ENCODE measurements at regions not wholly inside any gene's neighbourhood (a gene's known extent, or its start where the extent isn't known, plus 50 kb on each side); places are given as distances from the start of the nearest gene placed in this dataset.

DNA sequence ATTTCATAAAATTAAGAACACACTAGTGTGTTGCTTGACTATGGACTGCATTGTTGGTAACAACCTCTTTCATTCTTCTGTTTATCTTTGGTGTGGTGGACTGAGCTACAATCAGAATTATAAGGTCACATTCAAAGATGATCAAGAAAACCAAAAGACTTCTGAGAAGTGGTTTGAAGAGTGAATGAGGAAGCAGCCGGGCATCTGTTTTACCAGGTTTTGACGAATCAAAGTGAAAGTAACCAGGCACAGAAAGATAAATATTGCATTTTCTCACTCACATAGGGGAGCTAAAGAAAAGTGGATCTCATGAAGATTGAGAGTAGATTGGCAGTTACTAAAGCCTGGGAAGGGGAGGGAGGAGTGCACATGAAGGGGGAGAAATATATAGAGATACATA, 589.1 kb downstream of the ZNF608 start:
- Histone ChIP-seq H3K9me3 (ENCODE audit: control insufficient read depth in 4 of 4, low read length in 3 of 4) (peaks cover 0 to 12% (median under 1%) of the 10 kb centered on the region in 4 donors), H3K4me1 (ENCODE audit: control insufficient read depth in 4 of 4, insufficient read depth in 4 of 4, low read length in 3 of 4) (no peaks in the 10 kb centered on the region), H3K27ac (ENCODE audit: low read depth in 1 of 2, low read length in 2 of 2) (no peak overlapping the region), H3K36me3 (ENCODE audit: control insufficient read depth in 4 of 4, insufficient read depth in 3 of 4, low read depth in 1 of 4, low read length in 3 of 4) (no peaks in the 10 kb centered on the region), H3K9ac (ENCODE audit: low read depth in 1 of 2, low read length in 2 of 2) (no peak overlapping the region), H3K4me3 (ENCODE audit: low read depth in 1 of 3, low read length in 3 of 3) (no peak overlapping the region), H3K27me3 (ENCODE audit: control insufficient read depth in 4 of 4, insufficient read depth in 4 of 4, low read length in 3 of 4) (peaks cover 0 to 4% (median 0%) of the 10 kb centered on the region in 4 donors)
- no peak for DNase-seq (ENCODE audit: low spot score)
- WGBS, result 25% methylated on average over 2 of the region's 2 CpGs
- TF ChIP-seq RAD21 (IDR thresholded peaks at IDR 0.05) (no peak), NR2F2 (IDR thresholded peaks at IDR 0.05) (no peak), RXRA (IDR thresholded peaks at IDR 0.05) (no peak), JUND (IDR thresholded peaks at IDR 0.05) (no peak), FOXA1 (IDR thresholded peaks at IDR 0.05) (no peak), HNF4A (conservative IDR thresholded peaks at IDR 0.05) (no peak), SP1 (IDR thresholded peaks at IDR 0.05) (no peak), TAF1 (conservative IDR thresholded peaks at IDR 0.05) (no peak), HNF4G (IDR thresholded peaks at IDR 0.05) (no peak), GABPA (IDR thresholded peaks at IDR 0.05 in 1 of 2, conservative IDR thresholded peaks at IDR 0.05 in 1 of 2) (no peak), EGR1 (IDR thresholded peaks at IDR 0.05; ENCODE audit: low read depth in 2 of 2) (no peak), FOXA2 (IDR thresholded peaks at IDR 0.05) (no peak), YY1 (IDR thresholded peaks at IDR 0.05) (no peak)
- TF ChIP-seq, protein P1, sequence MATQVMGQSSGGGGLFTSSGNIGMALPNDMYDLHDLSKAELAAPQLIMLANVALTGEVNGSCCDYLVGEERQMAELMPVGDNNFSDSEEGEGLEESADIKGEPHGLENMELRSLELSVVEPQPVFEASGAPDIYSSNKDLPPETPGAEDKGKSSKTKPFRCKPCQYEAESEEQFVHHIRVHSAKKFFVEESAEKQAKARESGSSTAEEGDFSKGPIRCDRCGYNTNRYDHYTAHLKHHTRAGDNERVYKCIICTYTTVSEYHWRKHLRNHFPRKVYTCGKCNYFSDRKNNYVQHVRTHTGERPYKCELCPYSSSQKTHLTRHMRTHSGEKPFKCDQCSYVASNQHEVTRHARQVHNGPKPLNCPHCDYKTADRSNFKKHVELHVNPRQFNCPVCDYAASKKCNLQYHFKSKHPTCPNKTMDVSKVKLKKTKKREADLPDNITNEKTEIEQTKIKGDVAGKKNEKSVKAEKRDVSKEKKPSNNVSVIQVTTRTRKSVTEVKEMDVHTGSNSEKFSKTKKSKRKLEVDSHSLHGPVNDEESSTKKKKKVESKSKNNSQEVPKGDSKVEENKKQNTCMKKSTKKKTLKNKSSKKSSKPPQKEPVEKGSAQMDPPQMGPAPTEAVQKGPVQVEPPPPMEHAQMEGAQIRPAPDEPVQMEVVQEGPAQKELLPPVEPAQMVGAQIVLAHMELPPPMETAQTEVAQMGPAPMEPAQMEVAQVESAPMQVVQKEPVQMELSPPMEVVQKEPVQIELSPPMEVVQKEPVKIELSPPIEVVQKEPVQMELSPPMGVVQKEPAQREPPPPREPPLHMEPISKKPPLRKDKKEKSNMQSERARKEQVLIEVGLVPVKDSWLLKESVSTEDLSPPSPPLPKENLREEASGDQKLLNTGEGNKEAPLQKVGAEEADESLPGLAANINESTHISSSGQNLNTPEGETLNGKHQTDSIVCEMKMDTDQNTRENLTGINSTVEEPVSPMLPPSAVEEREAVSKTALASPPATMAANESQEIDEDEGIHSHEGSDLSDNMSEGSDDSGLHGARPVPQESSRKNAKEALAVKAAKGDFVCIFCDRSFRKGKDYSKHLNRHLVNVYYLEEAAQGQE (IDR thresholded peaks at IDR 0.05), result no peak
- TF ChIP-seq, protein P2, sequence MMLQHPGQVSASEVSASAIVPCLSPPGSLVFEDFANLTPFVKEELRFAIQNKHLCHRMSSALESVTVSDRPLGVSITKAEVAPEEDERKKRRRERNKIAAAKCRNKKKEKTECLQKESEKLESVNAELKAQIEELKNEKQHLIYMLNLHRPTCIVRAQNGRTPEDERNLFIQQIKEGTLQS (IDR thresholded peaks at IDR 0.05), result no peak
- TF ChIP-seq, protein P3, sequence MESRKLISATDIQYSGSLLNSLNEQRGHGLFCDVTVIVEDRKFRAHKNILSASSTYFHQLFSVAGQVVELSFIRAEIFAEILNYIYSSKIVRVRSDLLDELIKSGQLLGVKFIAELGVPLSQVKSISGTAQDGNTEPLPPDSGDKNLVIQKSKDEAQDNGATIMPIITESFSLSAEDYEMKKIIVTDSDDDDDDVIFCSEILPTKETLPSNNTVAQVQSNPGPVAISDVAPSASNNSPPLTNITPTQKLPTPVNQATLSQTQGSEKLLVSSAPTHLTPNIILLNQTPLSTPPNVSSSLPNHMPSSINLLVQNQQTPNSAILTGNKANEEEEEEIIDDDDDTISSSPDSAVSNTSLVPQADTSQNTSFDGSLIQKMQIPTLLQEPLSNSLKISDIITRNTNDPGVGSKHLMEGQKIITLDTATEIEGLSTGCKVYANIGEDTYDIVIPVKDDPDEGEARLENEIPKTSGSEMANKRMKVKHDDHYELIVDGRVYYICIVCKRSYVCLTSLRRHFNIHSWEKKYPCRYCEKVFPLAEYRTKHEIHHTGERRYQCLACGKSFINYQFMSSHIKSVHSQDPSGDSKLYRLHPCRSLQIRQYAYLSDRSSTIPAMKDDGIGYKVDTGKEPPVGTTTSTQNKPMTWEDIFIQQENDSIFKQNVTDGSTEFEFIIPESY (IDR thresholded peaks at IDR 0.05), result no peak
- TF ChIP-seq, protein P4, sequence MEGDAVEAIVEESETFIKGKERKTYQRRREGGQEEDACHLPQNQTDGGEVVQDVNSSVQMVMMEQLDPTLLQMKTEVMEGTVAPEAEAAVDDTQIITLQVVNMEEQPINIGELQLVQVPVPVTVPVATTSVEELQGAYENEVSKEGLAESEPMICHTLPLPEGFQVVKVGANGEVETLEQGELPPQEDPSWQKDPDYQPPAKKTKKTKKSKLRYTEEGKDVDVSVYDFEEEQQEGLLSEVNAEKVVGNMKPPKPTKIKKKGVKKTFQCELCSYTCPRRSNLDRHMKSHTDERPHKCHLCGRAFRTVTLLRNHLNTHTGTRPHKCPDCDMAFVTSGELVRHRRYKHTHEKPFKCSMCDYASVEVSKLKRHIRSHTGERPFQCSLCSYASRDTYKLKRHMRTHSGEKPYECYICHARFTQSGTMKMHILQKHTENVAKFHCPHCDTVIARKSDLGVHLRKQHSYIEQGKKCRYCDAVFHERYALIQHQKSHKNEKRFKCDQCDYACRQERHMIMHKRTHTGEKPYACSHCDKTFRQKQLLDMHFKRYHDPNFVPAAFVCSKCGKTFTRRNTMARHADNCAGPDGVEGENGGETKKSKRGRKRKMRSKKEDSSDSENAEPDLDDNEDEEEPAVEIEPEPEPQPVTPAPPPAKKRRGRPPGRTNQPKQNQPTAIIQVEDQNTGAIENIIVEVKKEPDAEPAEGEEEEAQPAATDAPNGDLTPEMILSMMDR (IDR thresholded peaks at IDR 0.05; ENCODE audit: low read depth, low read length, missing input control), result no peak
- TF ChIP-seq, protein P5, sequence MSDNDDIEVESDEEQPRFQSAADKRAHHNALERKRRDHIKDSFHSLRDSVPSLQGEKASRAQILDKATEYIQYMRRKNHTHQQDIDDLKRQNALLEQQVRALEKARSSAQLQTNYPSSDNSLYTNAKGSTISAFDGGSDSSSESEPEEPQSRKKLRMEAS (IDR thresholded peaks at IDR 0.05), result no peak
